Ovary (tissue), 3 donors: ENCODE measurements at regions not wholly inside any gene's neighbourhood (a gene's known extent, or its start where the extent isn't known, plus 50 kb on each side); places are given as distances from the start of the nearest gene placed in this dataset.

ENCODE experiments used
- CTCF ChIP-seq, 3 donors: fragments of 450-650 bp in 2 of 3; fragments of 200-600 bp in 1 of 3; IDR thresholded peaks; one replicate each; pipeline versions ENCODE4 v1.5.1 to v1.8.0; 2016 to 2022; ENCODE audit warnings: antibody characterized with exemption in 3 of 3, mild to moderate bottlenecking in 1 of 3
- EP300 ChIP-seq: sonication (generic); formaldehyde crosslinking; IDR thresholded peaks from one replicate; pipeline ENCODE4 v1.6.1; 2017; ENCODE audit warnings: antibody characterized with exemption
- POLR2A ChIP-seq: fragments of 450-650 bp; IDR thresholded peaks from one replicate; pipeline ENCODE4 v1.6.1; 2017; ENCODE audit warnings: antibody characterized with exemption, mild to moderate bottlenecking, moderate library complexity
- donor health status: DM: no; HTN: no; CAD: no.

- TF ChIP-seq CTCF (IDR thresholded peaks at IDR 0.05) (no peak), POLR2A (no peak), EP300 (no peak)
Measured at GRCh38 chr2:116819355-116819754, 995.1 kb upstream of the DDX18 start.
